HG02642 (cell line): ENCODE measurements at regions not wholly inside any gene's neighbourhood (a gene's known extent, or its start where the extent isn't known, plus 50 kb on each side); places are given as distances from the start of the nearest gene placed in this dataset.

ENCODE experiments used
- ATAC-seq: cut with Tn5 transposase; IDR thresholded peaks from one replicate; pipeline ENCODE4 v1.9.1; 2021; ENCODE audit warnings: mild to moderate bottlenecking; ENCODE audit not compliant: unreplicated experiment, poor library complexity

DNA sequence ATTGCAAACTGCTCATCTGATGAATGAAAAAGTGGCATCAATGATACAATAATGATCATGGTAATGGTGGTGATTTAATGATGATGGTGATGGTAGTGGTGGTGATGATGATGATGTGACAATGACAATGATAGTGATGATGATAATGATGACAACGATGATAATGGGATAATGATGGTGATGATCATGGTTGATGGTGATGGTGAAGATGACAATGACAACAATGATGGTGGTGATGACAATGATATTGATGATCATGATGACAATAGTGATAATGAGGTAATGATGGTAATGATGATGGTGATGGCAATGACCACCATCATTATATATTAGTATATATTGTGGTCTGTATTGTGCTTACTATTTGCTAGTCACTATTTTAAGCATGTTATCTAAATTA, 474.3 kb downstream of the TBC1D22A start:
- no peak for ATAC-seq

DNA sequence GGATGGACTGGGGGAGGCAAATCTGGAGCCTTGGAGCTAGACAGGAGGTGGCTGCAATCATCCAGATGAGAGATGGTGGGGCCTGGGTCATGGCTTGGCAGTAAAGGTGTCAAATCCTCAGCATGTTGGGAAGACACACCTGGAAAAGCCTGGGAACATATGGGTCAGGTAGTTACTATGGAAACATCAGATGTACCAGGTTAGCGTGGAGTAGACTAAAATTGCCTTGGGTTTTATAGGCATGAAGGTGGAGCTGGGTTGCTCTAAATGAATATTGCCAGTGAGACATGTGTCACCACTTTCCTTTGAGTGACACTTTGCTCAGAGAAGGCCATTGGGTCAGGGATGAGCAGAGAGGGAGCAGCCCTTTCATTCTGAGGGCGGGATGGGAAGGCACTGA, 473.7 kb downstream of the TBC1D22A start:
- no peak for ATAC-seq

- ATAC-seq = no peak
Measured at GRCh38 chr22:47233316-47234243, 471.1 kb downstream of the TBC1D22A start.

- ATAC-seq = no peak
Measured at GRCh38 chr22:47232753-47233152, 470.3 kb downstream of the TBC1D22A start.

- ATAC-seq = no peak
Measured at GRCh38 chr22:47232197-47232596, 469.7 kb downstream of the TBC1D22A start.

DNA sequence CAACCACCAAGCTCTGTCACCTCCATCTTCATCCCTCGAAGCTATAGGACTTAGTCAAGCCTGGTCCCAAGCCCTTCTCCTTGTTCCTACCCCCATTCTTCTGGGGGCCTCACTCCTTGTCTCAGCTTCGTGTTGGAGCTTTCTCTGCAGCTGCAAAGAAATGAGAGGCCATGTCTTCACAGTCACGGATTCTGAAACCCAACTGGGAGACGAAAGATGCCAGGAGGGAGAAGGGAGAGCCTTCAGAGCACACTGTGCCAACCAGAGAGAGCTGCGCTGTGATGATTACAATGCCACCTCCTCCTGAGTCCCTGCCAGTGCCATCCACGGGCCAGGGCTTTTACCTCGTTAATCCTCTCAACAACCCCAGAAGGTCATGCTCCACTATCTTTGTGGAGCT, 469.3 kb downstream of the TBC1D22A start:
- no peak for ATAC-seq

GRCh38 chr22:47230741-47231140, 468.3 kb downstream of the TBC1D22A start:
- ATAC-seq = no peak

DNA sequence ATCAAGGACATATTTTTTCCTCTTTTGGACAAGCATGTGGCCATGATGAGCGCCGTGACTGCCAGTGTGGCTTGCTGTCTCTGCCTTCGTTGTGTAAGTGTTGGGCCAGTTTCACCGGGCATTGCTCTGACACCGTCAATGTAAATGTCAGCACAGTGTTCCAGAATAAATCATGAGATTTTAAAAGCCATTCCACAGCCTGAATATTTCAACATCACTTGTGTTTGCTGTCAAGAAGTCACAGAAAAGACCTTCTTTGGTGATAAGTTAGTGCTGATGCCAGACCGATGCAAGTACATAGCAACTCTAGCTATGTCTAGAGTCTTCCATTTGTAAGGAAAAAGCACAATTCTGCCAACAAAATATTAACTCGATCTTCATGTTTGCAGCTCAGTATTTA, 467.8 kb downstream of the TBC1D22A start:
- no peak for ATAC-seq

DNA sequence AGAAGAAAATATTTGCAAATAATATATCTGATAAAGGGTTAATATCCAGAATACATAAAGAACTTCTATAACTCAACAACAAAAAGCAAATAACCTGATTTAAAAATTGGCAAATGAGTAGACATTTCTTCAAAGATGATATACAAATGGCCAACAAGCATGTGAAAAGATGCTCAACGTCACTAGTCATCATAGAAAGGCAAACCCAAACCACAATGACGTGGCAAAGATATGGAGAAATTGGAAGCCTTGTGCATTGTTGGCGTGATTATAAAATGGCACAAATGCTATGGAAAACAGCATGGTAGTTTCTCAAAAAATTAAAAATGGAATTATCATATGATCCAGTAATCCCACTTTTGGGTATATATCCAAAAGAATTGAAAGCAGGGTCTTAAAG, 466.3 kb downstream of the TBC1D22A start:
- ATAC-seq = no peak

DNA sequence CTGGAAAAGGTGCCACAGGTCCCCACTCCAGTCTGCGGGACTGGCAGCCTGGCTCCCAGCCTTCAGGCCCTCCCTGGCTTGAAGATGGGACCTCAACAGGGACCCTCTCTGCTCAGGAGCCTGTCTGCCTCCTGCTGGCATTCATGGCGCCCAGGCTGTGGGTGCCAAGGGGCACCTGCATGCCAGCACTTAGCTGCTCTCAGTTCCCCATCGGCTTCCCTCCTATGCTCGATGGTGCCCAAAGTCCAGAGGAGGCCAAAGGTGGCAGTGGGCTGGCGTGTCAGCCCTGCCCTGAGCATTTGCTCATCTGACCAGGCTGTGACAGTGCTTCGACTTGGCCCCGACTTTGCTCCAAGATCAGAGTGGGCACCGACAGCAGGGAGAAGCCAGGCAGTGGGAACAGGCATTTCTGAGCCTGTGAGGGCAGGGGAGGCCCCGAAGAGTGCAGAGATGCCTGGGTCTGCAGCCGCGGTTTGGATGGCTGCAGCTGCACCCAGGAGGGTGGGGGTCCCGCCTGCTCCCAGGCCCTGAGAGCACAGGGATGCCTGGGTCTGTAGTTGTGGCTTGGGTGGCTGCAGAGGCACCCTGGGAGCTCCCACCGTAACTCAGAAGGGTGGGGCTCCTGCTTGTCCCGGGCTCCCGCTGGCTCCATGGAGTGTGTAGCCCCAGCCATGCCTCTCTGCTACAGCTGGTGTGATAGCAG, 463.6 kb downstream of the TBC1D22A start:
- no peak for ATAC-seq

GRCh38 chr22:47225080-47225930, 462.9 kb downstream of the TBC1D22A start:
- no peak for ATAC-seq
